K562 (cell line): ENCODE measurements at regions not wholly inside any gene's neighbourhood (a gene's known extent, or its start where the extent isn't known, plus 50 kb on each side); places are given as distances from the start of the nearest gene placed in this dataset.

Experiments used
- ATAC-seq: fragments of 200-7000 bp; cut with Tn5 transposase; 3 replicates; pipeline ENCODE4 v1.9.1; 2020; ENCODE audit warnings: moderate library complexity
- BruUV-seq: library from RNA; stranded (reverse); fragments of 400-500 nt; replicated peaks from 2 replicates; lab custom pipeline; 2021; lab: Mats Ljungman, UMichigan
- CTCF ChIA-PET: fragments of 300-600 bp; formaldehyde crosslinking; extraction: SDS; loops from one replicate; lab custom pipeline; 2021; ENCODE audit warnings: low intra/inter-chr PET ratio; lab: Yijun Ruan, JAX
- POLR2A ChIA-PET: fragments of 300-600, 350-650 bp; sonication (Branson Sonifier 250); formaldehyde crosslinking; extraction: SDS; loops from one replicate; lab custom pipeline; 2021; ENCODE audit warnings: antibody characterized with exemption, inconsistent platforms; lab: Yijun Ruan, JAX
- DNase-seq, 4 experiments: peaks; one replicate each; pipeline versions ENCODE4 v3.0.0 to v3.0.0-alpha.2; 2011 to 2018; ENCODE audit warnings: low spot score in 3 of 4, mixed read lengths in 3 of 4; ENCODE audit errors: extremely low read depth in 1 of 4
- FAIRE-seq: peaks from 2 replicates; lab custom pipeline; 2011; peaks lifted over from hg19 to GRCh38; lab: Jason Lieb, UNC
- H2AFZ ChIP-seq: 2 replicates; pipeline ENCODE4 v1.6.0; 2011; ENCODE audit warnings: low read depth, low read length, control low read depth, inconsistent platforms
- H3K27ac ChIP-seq: fragments of 200-600 bp; 3 replicates; pipeline ENCODE4 v1.8.0; 2011; ENCODE audit warnings: low read depth, mild to moderate bottlenecking, control low read depth, inconsistent platforms, low read length, moderate library complexity, mixed read lengths; ENCODE audit errors: extremely low read depth
- H3K27me3 ChIP-seq, 2 experiments: fragments of 300-600 bp in 1 of 2; 2 replicates in 1 of 2; 3 replicates in 1 of 2; pipeline versions ENCODE4 v1.6.0 to v1.8.0; 2011; ENCODE audit warnings: inconsistent platforms in 2 of 2, low read length in 2 of 2, mild to moderate bottlenecking in 1 of 2, mixed read lengths in 1 of 2, moderate library complexity in 1 of 2; ENCODE audit not compliant: control insufficient read depth in 2 of 2, insufficient read depth in 2 of 2
- H3K36me3 ChIP-seq: fragments of 300-600 bp; 3 replicates; pipeline ENCODE4 v1.8.0; 2011; ENCODE audit warnings: mild to moderate bottlenecking, low read length, inconsistent platforms; ENCODE audit not compliant: control insufficient read depth, insufficient read depth
- H3K4me1 ChIP-seq, 2 experiments: fragments of 200-600 bp in 1 of 2; replicated peaks in 1 of 2; 2 replicates in 1 of 2; 3 replicates in 1 of 2; pipeline versions ENCODE4 v1.5.1 to v1.8.0; 2011; ENCODE audit warnings: inconsistent platforms in 2 of 2, low read length in 2 of 2, mild to moderate bottlenecking in 1 of 2, mixed read lengths in 1 of 2, moderate library complexity in 1 of 2; ENCODE audit not compliant: control insufficient read depth in 2 of 2, insufficient read depth in 2 of 2
- H3K4me2 ChIP-seq: 2 replicates; pipeline ENCODE4 v1.6.1; 2011; ENCODE audit warnings: low read length, control low read depth, inconsistent platforms, mixed read lengths; ENCODE audit not compliant: insufficient read depth
- H3K4me3 ChIP-seq: fragments of 200-600 bp; sonication (generic), shearing (Covaris generic); 2 replicates; pipeline ENCODE4 v1.5.1; 2016; ENCODE audit warnings: control low read depth, inconsistent platforms
- H3K79me2 ChIP-seq: fragments of 200-600 bp; 3 replicates; pipeline ENCODE4 v1.8.0; 2011; ENCODE audit warnings: low read length, inconsistent platforms; ENCODE audit not compliant: control insufficient read depth, insufficient read depth
- H3K9ac ChIP-seq, 2 experiments: 2 replicates each; pipeline versions ENCODE4 v1.6.0 to v1.6.1; 2011; ENCODE audit warnings: low read depth in 2 of 2, low read length in 2 of 2, control low read depth in 1 of 2, inconsistent platforms in 1 of 2, mild to moderate bottlenecking in 1 of 2, mixed read lengths in 1 of 2; ENCODE audit not compliant: insufficient read depth in 1 of 2
- H3K9me1 ChIP-seq: one replicate; pipeline ENCODE4 v1.6.0; 2011; ENCODE audit warnings: inconsistent platforms, mild to moderate bottlenecking, low read length, moderate library complexity; ENCODE audit not compliant: control insufficient read depth, insufficient read depth
- H3K9me3 ChIP-seq: replicated peaks from 2 replicates; pipeline ENCODE4 v1.5.1; 2011; ENCODE audit warnings: low read depth, low read length, inconsistent platforms; ENCODE audit not compliant: control insufficient read depth, insufficient read depth
- H4K20me1 ChIP-seq: replicated peaks from 2 replicates; pipeline ENCODE4 v1.6.1; 2011; ENCODE audit warnings: low read length, inconsistent platforms, mixed read lengths; ENCODE audit not compliant: control insufficient read depth, insufficient read depth
- ADNP ChIP-seq: fragments of 200-800 bp; sonication (Bioruptor generic); IDR thresholded peaks from 2 replicates; pipeline ENCODE4 v1.6.1; 2016; ENCODE audit warnings: missing genetic modification characterization, missing compliant biosample characterization
- HMG20A ChIP-seq: fragments of 450-650 bp; formaldehyde crosslinking; conservative IDR thresholded peaks from 2 replicates; pipeline ENCODE4 v1.4.0; 2020; ENCODE audit warnings: mild to moderate bottlenecking, mixed read lengths
- PYGO2 ChIP-seq: fragments of 450-650 bp; IDR thresholded peaks from 2 replicates; pipeline ENCODE4 v1.6.1; 2016; ENCODE audit warnings: mild to moderate bottlenecking, missing genetic modification characterization, moderate library complexity, missing compliant biosample characterization
- TGIF2 ChIP-seq: sonication (generic); formaldehyde crosslinking; IDR thresholded peaks from 2 replicates; pipeline ENCODE4 v1.8.1; 2022; ENCODE audit warnings: mild to moderate bottlenecking, missing genetic modification reagents, moderate library complexity
- WGBS: fragments of 100-300 bp; shearing (Covaris generic); methylation state at CpG from one replicate; pipeline ENCODE4 v1.1.6; 2016; ENCODE audit warnings: low coverage, mixed read lengths; ENCODE audit not compliant: insufficient coverage; ENCODE audit errors: missing lambda C conversion rate; 5-methylcytosine and 5-hydroxymethylcytosine counted together
- in situ Hi-C: fragments of 300-500 bp; cut with MboI; formaldehyde crosslinking; loops from 4 replicates; pipeline ENCODE4 v1.15.0; 2018; ENCODE audit warnings: inconsistent platforms, mixed read lengths
- intact Hi-C: fragments of 100-400 bp; cut with micrococcal nuclease; formaldehyde crosslinking; loops from 2 replicates; pipeline ENCODE4 v1.14.2; 2022
- TF ChIP-seq, protein P1 (sequence below), 3 experiments: fragments of 200-800 bp in 1 of 3; fragments of 250-450 bp in 1 of 3; fragments of 450-650 bp in 1 of 3; sonication (Bioruptor Pico) in 1 of 3; sonication (Bioruptor generic) in 1 of 3; formaldehyde crosslinking in 1 of 3; IDR thresholded peaks; 2 replicates each; pipeline versions ENCODE4 v1.6.1 to v1.8.0; 2016 to 2022; ENCODE audit warnings: mild to moderate bottlenecking in 2 of 3, missing genetic modification characterization in 2 of 3, missing compliant biosample characterization in 1 of 3, moderate library complexity in 1 of 3

DNA sequence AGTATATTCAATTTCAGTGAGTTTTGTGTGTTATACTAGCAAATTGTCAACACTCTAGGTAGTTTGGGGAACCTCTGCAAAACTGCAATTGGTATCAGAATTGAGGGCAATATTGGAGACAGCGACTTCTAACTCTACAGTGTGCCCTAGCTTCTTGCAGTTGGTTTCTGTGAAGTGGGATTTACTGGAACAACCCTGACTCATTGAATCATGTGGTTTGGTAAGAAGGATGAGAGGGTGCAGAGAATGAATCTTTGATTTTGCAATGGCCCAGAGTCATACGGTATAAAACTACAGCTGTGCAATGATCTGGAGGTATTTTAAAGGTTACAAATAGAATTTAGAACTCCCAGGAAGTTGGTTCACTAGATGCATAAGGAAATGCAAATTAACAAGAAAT lies 129.1 kb upstream of the PPP1R3A start:
- H3K4me2 ChIP-seq = peak overlapping the region; percentile 51; the same call in 1 of the 2 replicates
- ChIA-PET POLR2A (interaction anchor here (0.6 kb wide), 1 partner anchor 52 kb away, joined by 3 read pairs; no protein-coding TSS in a partner anchor), CTCF (no interaction called here)
- no peaks in the 10 kb centered on the region for H3K9me1 ChIP-seq
- H3K27me3 ChIP-seq = no peaks in the 10 kb centered on the region
- H3K4me3 ChIP-seq = no peak overlapping the region
- no peaks in the 10 kb centered on the region for H3K36me3 ChIP-seq
- no TSS peak for BruUV-seq
- FAIRE-seq (no peak), DNase-seq (no peak), ATAC-seq (no peak)
- H3K27ac ChIP-seq = no peak overlapping the region
- no peaks in the 10 kb centered on the region for H3K79me2 ChIP-seq
- H4K20me1 ChIP-seq = no peaks in the 10 kb centered on the region
- no peaks in the 10 kb centered on the region for H3K4me1 ChIP-seq
- intact Hi-C loops = no loop called here
- no peaks in the 10 kb centered on the region; the same call in 1 of the 2 replicates for H3K9me3 ChIP-seq
- in situ Hi-C loops = no loop called here
- peak overlapping the region; percentile 68; the same call in 1 of the 2 replicates for H2AFZ ChIP-seq
- TF ChIP-seq HMG20A (CRISPR knock-in tag) (no peak), ADNP (no peak), PYGO2 (tag) (no peak), TGIF2 (CRISPR knock-in tag) (no peak)
- TF ChIP-seq, protein P1, sequence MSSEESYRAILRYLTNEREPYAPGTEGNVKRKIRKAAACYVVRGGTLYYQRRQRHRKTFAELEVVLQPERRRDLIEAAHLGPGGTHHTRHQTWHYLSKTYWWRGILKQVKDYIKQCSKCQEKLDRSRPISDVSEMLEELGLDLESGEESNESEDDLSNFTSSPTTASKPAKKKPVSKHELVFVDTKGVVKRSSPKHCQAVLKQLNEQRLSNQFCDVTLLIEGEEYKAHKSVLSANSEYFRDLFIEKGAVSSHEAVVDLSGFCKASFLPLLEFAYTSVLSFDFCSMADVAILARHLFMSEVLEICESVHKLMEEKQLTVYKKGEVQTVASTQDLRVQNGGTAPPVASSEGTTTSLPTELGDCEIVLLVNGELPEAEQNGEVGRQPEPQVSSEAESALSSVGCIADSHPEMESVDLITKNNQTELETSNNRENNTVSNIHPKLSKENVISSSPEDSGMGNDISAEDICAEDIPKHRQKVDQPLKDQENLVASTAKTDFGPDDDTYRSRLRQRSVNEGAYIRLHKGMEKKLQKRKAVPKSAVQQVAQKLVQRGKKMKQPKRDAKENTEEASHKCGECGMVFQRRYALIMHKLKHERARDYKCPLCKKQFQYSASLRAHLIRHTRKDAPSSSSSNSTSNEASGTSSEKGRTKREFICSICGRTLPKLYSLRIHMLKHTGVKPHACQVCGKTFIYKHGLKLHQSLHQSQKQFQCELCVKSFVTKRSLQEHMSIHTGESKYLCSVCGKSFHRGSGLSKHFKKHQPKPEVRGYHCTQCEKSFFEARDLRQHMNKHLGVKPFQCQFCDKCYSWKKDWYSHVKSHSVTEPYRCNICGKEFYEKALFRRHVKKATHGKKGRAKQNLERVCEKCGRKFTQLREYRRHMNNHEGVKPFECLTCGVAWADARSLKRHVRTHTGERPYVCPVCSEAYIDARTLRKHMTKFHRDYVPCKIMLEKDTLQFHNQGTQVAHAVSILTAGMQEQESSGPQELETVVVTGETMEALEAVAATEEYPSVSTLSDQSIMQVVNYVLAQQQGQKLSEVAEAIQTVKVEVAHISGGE (CRISPR knock-in tag; IDR thresholded peaks at IDR 0.05) = 0 out of 6 replicates have a peak, but pooled peaks of 1 of the 3 experiments have one; percentile 26
- WGBS = 0% methylated on average over 2 of the region's 2 CpGs
- H3K9ac ChIP-seq = no peak overlapping the region
